ENCODE measurements at regions not wholly inside any gene's neighbourhood (a gene's known extent, or its start where the extent isn't known, plus 50 kb on each side); places are given as distances from the start of the nearest gene placed in this dataset.

DNA sequence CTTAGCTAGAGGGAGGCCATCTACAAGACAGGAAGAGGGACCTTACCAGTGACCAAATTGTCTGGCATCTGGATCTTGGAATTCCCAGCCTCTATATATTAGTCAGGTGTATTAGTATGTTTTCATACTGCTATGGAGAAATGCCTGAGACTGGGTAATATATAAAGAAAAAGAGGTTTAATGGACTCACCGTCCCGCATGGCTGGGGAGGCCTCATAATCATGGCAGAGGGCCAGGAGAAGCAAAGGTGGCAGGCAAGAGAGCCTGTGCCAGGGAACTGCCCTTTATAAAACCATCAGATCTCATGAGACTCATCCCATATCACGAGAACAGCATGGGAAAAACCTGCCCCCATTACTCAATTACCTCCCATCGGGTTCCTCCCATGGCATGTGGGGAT is 500.2 kb downstream of the SHISA9 start:
- no peak for DNase-seq (ENCODE audit: low read depth)
- TF ChIP-seq, protein P1, sequence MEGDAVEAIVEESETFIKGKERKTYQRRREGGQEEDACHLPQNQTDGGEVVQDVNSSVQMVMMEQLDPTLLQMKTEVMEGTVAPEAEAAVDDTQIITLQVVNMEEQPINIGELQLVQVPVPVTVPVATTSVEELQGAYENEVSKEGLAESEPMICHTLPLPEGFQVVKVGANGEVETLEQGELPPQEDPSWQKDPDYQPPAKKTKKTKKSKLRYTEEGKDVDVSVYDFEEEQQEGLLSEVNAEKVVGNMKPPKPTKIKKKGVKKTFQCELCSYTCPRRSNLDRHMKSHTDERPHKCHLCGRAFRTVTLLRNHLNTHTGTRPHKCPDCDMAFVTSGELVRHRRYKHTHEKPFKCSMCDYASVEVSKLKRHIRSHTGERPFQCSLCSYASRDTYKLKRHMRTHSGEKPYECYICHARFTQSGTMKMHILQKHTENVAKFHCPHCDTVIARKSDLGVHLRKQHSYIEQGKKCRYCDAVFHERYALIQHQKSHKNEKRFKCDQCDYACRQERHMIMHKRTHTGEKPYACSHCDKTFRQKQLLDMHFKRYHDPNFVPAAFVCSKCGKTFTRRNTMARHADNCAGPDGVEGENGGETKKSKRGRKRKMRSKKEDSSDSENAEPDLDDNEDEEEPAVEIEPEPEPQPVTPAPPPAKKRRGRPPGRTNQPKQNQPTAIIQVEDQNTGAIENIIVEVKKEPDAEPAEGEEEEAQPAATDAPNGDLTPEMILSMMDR (conservative IDR thresholded peaks at IDR 0.05; ENCODE audit: low read depth, low read length): no peak
- no peak overlapping the region for H3K4me3 ChIP-seq (ENCODE audit: low read depth, low read length)

DNA sequence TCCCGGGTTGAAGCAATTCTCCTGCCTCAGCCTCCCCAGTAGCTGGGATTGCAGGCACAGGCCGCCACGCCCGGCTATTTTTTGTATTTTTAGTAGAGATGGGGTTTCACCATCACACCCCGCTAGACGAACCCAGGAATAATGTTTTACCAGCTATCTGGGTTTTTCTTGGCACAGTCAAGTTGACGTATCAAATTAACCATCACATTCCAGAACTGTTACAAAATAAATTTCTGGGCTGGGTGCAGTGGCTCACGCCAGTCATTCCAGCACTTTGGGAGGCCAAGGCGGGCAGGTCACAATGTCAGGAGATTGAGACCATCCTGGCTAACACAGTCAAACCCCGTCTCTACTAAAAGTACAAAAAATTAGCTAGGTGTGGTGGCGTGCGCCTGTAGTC is 501.2 kb downstream of the SHISA9 start:
- no peak for DNase-seq (ENCODE audit: low read depth)
- no peak overlapping the region for H3K4me3 ChIP-seq (ENCODE audit: low read depth, low read length)
- TF ChIP-seq, protein P1 (conservative IDR thresholded peaks at IDR 0.05; ENCODE audit: low read depth, low read length): no peak

DNA sequence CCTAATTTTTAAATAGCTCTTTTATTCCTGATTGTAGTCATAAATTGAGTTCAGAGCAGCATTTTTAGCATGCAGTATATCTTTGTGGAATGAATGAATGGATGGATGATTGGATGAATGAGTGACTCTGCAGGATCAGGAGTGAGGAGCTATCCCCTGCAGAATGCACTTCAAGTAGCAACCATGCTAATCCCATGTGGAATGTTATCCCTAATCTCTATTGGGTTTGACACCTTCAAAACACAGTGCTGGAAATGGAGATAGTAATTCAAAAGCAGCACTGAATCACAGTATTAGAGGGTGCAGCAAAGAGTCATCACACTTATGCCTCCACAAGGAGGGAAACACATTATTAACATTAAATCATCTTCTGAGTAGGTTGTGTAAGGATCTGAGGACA is 501.9 kb downstream of the SHISA9 start:
- TF ChIP-seq, protein P1 (conservative IDR thresholded peaks at IDR 0.05; ENCODE audit: low read depth, low read length): no peak
- no peak overlapping the region for H3K4me3 ChIP-seq (ENCODE audit: low read depth, low read length)
- DNase-seq (ENCODE audit: low read depth): no peak

DNA sequence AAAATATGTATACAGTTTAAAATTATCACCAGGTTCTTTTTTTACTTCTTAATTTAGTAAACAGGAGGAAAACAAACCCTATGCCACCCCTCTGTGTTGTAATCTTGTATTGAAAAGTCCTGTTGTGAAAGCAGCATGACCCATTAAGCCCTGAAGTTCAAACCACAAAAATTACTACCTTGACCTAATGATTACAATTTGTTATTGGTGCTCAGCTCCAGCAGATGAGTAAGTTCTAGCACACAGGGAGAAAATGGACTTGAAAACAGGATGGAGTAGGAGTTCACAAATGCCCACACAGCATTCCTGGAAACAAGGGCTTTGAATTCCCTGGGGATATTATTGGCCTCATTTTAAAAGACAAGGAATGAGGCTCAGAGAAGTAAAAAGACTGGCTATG is 505.8 kb upstream of the ERCC4 start:
- DNase-seq (ENCODE audit: low read depth): no peak
- TF ChIP-seq, protein P1 (conservative IDR thresholded peaks at IDR 0.05; ENCODE audit: low read depth, low read length): no peak
- no peak overlapping the region for H3K4me3 ChIP-seq (ENCODE audit: low read depth, low read length)

DNA sequence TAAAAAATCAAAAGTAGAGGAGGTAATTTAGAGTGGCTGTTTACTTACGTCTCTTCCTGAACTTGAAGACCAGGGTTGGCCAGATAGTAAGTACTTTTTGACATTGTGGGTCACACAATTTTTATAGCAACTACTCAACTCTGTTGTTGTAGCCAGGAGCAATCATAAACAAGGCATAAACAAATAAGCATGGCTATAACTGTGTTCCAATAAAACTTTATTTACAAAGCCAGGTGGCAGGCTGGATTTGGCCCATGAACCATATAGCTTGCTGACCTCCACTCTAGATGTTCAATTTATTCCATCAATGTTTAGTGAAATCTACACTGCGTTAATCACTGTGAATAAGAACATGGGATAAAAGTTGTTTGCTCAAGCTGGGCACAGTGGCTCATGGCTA is 500.4 kb upstream of the ERCC4 start:
- DNase-seq (ENCODE audit: low read depth): no peak
- H3K4me3 ChIP-seq (ENCODE audit: low read depth, low read length): no peak overlapping the region
- TF ChIP-seq, protein P1 (conservative IDR thresholded peaks at IDR 0.05; ENCODE audit: low read depth, low read length): no peak

DNA sequence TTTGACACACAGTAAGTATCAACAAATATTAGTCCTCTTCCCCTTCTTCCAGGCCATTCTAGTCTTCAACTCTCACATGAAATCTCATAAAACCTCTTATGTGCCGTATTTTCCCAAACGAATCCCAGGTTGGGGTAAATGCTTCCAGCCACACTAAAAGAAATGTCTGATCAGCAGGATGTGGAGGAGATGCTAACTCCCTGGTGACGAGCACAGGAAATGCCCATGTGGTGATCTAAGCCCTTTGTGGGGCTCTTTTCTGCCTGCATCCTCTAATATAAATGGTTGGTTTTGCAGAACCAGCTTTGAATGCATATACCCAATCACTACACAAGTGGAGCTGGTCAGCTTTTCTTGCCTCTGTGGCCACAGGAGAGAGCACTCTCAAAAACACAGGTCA is 498.2 kb upstream of the ERCC4 start:
- TF ChIP-seq, protein P1 (conservative IDR thresholded peaks at IDR 0.05; ENCODE audit: low read depth, low read length): no peak
- DNase-seq (ENCODE audit: low read depth): no peak
- no peak overlapping the region for H3K4me3 ChIP-seq (ENCODE audit: low read depth, low read length)

DNA sequence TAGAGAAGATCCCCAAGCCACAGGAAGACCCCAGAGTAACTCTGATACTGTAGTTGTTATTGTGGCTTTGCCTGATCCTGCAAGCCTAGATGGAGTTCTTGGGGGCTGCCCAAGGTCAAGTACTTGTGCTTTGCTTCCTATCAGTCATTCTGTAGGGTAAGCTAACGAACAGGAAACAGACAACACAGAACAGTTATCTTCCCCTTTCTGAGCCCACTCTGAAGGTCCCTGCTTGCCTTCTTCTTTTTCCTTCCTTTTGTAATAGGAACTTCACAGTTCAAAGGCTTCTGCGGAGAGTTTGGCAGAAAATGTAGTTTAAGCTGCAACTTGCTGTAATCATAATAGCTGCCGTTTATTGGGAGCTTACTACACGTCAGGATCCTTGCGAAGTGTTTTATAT is 494.1 kb upstream of the ERCC4 start:
- TF ChIP-seq, protein P1 (conservative IDR thresholded peaks at IDR 0.05; ENCODE audit: low read depth, low read length): no peak
- no peak overlapping the region for H3K4me3 ChIP-seq (ENCODE audit: low read depth, low read length)
- no peak for DNase-seq (ENCODE audit: low read depth)

All from choroid plexus epithelial cell (primary cell).